GM23338 (cell line): ENCODE measurements at regions not wholly inside any gene's neighbourhood (a gene's known extent, or its start where the extent isn't known, plus 50 kb on each side); places are given as distances from the start of the nearest gene placed in this dataset.

ENCODE experiments used
- ATAC-seq: fragments of 200-7000 bp; cut with Tn5 transposase; 3 replicates; pipeline ENCODE4 v1.9.1; 2020
- DNase-seq: peaks from one replicate; pipeline ENCODE4 v3.0.0-alpha.2; 2015; ENCODE audit warnings: low spot score
- H2AFZ ChIP-seq: fragments of 200-600 bp; sonication (generic); 2 replicates; pipeline ENCODE4 v1.8.0; 2016; ENCODE audit warnings: antibody characterized with exemption, mild to moderate bottlenecking, moderate library complexity
- H3F3A ChIP-seq: fragments of 200-600 bp; sonication (generic); replicated peaks from 2 replicates; pipeline ENCODE4 v1.8.0; 2017; ENCODE audit warnings: antibody characterized with exemption, mixed run types, low read depth
- H3K27ac ChIP-seq: fragments of 200-600 bp; sonication (generic); 2 replicates; pipeline ENCODE4 v1.6.1; 2016; ENCODE audit warnings: low read depth
- H3K27me3 ChIP-seq: fragments of 200-600 bp; sonication (generic); 2 replicates; pipeline ENCODE4 v1.8.0; 2016; ENCODE audit warnings: mild to moderate bottlenecking, mixed run types, moderate library complexity; ENCODE audit not compliant: insufficient read depth
- H3K36me3 ChIP-seq: fragments of 200-600 bp; sonication (generic); 2 replicates; pipeline ENCODE4 v1.8.0; 2016; ENCODE audit warnings: mild to moderate bottlenecking; ENCODE audit not compliant: insufficient read depth
- H3K4me1 ChIP-seq: fragments of 200-600 bp; sonication (generic); 2 replicates; pipeline ENCODE4 v1.8.0; 2016; ENCODE audit warnings: mild to moderate bottlenecking, moderate library complexity; ENCODE audit not compliant: insufficient read depth
- H3K4me2 ChIP-seq: fragments of 200-600 bp; sonication (generic); 2 replicates; pipeline ENCODE4 v1.7.1; 2017; ENCODE audit warnings: mixed run types
- H3K4me3 ChIP-seq: fragments of 200-600 bp; sonication (generic); 2 replicates; pipeline ENCODE4 v1.6.1; 2016; ENCODE audit warnings: mixed run types
- H3K79me2 ChIP-seq: fragments of 200-600 bp; sonication (generic); replicated peaks from 2 replicates; pipeline ENCODE4 v1.8.0; 2017; ENCODE audit warnings: mild to moderate bottlenecking; ENCODE audit not compliant: insufficient read depth
- H3K9me2 ChIP-seq: fragments of 200-600 bp; sonication (generic); 2 replicates; pipeline ENCODE4 v1.8.0; 2017; ENCODE audit not compliant: insufficient read depth
- H4K20me1 ChIP-seq: fragments of 200-600 bp; sonication (generic); replicated peaks from 2 replicates; pipeline ENCODE4 v1.8.0; 2017; ENCODE audit warnings: mild to moderate bottlenecking; ENCODE audit not compliant: insufficient read depth
- H3K27ac Mint-ChIP-seq: 2 replicates; pipeline ENCODE4 v1.8.0; 2020; ENCODE audit warnings: inconsistent platforms, mild to moderate bottlenecking, moderate library complexity, mixed read lengths
- H3K27me3 Mint-ChIP-seq: 3 replicates; pipeline ENCODE4 v1.8.0; 2022; ENCODE audit warnings: low read depth, mild to moderate bottlenecking, moderate library complexity, mixed read lengths, inconsistent platforms; ENCODE audit not compliant: insufficient read depth, poor library complexity
- H3K36me3 Mint-ChIP-seq: 3 replicates; pipeline ENCODE4 v1.8.0; 2021; ENCODE audit warnings: low read depth, mild to moderate bottlenecking, inconsistent platforms, moderate library complexity, mixed read lengths
- H3K4me1 Mint-ChIP-seq: 3 replicates; pipeline ENCODE4 v1.8.0; 2020; ENCODE audit warnings: mild to moderate bottlenecking, inconsistent platforms, mixed read lengths
- H3K4me3 Mint-ChIP-seq: 3 replicates; pipeline ENCODE4 v1.8.0; 2021; ENCODE audit warnings: moderate library complexity, mild to moderate bottlenecking, inconsistent platforms, mixed read lengths
- H3K9me3 Mint-ChIP-seq: 3 replicates; pipeline ENCODE4 v1.8.0; 2020; ENCODE audit warnings: moderate library complexity, mild to moderate bottlenecking, inconsistent platforms, mixed read lengths
- CREB1 ChIP-seq: fragments of 250-450 bp; sonication (Bioruptor Pico); IDR thresholded peaks from 2 replicates; pipeline ENCODE4 v1.5.0; 2020; ENCODE audit warnings: low read depth, mild to moderate bottlenecking, moderate library complexity
- EZH2 ChIP-seq: fragments of 200-600 bp; sonication (generic); IDR thresholded peaks from one replicate; pipeline ENCODE4 v1.8.0; 2017; ENCODE audit warnings: antibody characterized with exemption, mild to moderate bottlenecking, low read depth; ENCODE audit not compliant: unreplicated experiment
- EZH2phosphoT487 ChIP-seq: fragments of 200-600 bp; sonication (generic); IDR thresholded peaks from one replicate; pipeline ENCODE4 v1.8.1; 2018; ENCODE audit warnings: antibody characterized with exemption; ENCODE audit not compliant: unreplicated experiment
- NANOG ChIP-seq: IDR thresholded peaks from 2 replicates; pipeline ENCODE4 v1.6.1; 2016; ENCODE audit warnings: antibody characterized with exemption, borderline replicate concordance
- STAT1 ChIP-seq: IDR thresholded peaks from one replicate; pipeline ENCODE4 v1.6.1; 2016; ENCODE audit warnings: antibody characterized with exemption; ENCODE audit not compliant: unreplicated experiment
- ZNF114 ChIP-seq: fragments of 250-450 bp; sonication (Bioruptor Pico); IDR thresholded peaks from 2 replicates; pipeline ENCODE4 v1.5.0; 2020; ENCODE audit warnings: mild to moderate bottlenecking, moderate library complexity
- TF ChIP-seq, protein P1 (sequence below): fragments of 250-450 bp; sonication (Bioruptor Pico); IDR thresholded peaks from 2 replicates; pipeline ENCODE4 v1.5.0; 2020; ENCODE audit warnings: mild to moderate bottlenecking, moderate library complexity

DNA sequence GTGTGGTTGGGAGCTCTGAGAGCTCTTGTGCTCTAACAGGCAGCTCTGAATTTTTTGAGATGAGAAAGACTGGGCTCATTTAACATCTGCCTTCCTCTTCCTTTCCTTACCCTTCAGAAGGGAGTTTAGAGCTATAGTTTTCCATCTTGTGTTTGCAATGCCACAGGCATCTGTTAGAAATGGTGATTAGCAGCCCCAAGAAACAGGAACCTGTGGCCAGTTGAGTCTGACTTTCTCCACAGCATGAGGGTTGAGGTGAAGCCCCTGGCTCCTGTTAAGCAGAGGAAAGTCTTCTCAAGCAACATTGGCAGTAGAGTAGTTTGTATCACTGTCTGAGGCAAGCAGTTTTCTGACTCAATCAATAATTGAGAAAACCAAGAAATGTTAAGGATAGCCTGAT lies 577.4 kb downstream of the ZEB2 start:
- Histone ChIP-seq H3K4me1 (peaks cover 29% of the 10 kb centered on the region), H3K36me3 (no peaks in the 10 kb centered on the region), H3K4me2 (no peak overlapping the region), H3K27me3 (peaks cover 27% of the 10 kb centered on the region), H4K20me1 (no peaks in the 10 kb centered on the region), H3K27ac (no peak overlapping the region), H3F3A (no peaks in the 10 kb centered on the region), H2AFZ (no peak overlapping the region), H3K9me2 (no peaks in the 10 kb centered on the region), H3K79me2 (no peaks in the 10 kb centered on the region), H3K4me3 (no peak overlapping the region)
- Mint-ChIP-seq H3K9me3 (no peaks in the 10 kb centered on the region), H3K36me3 (no peaks in the 10 kb centered on the region), H3K4me1 (peaks cover 37% of the 10 kb centered on the region), H3K27ac (no peak overlapping the region), H3K4me3 (no peak overlapping the region), H3K27me3 (peaks cover 12% of the 10 kb centered on the region)
- DNase-seq (peak; percentile 7), ATAC-seq (no peak)
- TF ChIP-seq EZH2phosphoT487 (no peak), STAT1 (no peak), CREB1 (CRISPR knock-in tag) (no peak), EZH2 (no peak)
- TF ChIP-seq, protein P1, sequence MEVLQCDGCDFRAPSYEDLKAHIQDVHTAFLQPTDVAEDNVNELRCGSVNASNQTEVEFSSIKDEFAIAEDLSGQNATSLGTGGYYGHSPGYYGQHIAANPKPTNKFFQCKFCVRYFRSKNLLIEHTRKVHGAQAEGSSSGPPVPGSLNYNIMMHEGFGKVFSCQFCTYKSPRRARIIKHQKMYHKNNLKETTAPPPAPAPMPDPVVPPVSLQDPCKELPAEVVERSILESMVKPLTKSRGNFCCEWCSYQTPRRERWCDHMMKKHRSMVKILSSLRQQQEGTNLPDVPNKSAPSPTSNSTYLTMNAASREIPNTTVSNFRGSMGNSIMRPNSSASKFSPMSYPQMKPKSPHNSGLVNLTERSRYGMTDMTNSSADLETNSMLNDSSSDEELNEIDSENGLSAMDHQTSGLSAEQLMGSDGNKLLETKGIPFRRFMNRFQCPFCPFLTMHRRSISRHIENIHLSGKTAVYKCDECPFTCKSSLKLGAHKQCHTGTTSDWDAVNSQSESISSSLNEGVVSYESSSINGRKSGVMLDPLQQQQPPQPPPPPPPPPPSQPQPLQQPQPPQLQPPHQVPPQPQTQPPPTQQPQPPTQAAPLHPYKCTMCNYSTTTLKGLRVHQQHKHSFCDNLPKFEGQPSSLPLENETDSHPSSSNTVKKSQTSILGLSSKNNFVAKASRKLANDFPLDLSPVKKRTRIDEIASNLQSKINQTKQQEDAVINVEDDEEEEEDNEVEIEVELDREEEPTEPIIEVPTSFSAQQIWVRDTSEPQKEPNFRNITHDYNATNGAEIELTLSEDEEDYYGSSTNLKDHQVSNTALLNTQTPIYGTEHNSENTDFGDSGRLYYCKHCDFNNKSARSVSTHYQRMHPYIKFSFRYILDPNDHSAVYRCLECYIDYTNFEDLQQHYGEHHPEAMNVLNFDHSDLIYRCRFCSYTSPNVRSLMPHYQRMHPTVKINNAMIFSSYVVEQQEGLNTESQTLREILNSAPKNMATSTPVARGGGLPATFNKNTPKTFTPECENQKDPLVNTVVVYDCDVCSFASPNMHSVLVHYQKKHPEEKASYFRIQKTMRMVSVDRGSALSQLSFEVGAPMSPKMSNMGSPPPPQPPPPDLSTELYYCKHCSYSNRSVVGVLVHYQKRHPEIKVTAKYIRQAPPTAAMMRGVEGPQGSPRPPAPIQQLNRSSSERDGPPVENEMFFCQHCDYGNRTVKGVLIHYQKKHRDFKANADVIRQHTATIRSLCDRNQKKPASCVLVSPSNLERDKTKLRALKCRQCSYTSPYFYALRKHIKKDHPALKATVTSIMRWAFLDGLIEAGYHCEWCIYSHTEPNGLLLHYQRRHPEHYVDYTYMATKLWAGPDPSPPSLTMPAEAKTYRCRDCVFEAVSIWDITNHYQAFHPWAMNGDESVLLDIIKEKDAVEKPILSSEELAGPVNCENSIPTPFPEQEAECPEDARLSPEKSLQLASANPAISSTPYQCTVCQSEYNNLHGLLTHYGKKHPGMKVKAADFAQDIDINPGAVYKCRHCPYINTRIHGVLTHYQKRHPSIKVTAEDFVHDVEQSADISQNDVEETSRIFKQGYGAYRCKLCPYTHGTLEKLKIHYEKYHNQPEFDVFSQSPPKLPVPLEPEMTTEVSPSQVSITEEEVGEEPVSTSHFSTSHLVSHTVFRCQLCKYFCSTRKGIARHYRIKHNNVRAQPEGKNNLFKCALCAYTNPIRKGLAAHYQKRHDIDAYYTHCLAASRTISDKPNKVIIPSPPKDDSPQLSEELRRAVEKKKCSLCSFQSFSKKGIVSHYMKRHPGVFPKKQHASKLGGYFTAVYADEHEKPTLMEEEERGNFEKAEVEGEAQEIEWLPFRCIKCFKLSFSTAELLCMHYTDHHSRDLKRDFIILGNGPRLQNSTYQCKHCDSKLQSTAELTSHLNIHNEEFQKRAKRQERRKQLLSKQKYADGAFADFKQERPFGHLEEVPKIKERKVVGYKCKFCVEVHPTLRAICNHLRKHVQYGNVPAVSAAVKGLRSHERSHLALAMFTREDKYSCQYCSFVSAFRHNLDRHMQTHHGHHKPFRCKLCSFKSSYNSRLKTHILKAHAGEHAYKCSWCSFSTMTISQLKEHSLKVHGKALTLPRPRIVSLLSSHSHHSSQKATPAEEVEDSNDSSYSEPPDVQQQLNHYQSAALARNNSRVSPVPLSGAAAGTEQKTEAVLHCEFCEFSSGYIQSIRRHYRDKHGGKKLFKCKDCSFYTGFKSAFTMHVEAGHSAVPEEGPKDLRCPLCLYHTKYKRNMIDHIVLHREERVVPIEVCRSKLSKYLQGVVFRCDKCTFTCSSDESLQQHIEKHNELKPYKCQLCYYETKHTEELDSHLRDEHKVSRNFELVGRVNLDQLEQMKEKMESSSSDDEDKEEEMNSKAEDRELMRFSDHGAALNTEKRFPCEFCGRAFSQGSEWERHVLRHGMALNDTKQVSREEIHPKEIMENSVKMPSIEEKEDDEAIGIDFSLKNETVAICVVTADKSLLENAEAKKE (CRISPR knock-in tag): no peak

DNA sequence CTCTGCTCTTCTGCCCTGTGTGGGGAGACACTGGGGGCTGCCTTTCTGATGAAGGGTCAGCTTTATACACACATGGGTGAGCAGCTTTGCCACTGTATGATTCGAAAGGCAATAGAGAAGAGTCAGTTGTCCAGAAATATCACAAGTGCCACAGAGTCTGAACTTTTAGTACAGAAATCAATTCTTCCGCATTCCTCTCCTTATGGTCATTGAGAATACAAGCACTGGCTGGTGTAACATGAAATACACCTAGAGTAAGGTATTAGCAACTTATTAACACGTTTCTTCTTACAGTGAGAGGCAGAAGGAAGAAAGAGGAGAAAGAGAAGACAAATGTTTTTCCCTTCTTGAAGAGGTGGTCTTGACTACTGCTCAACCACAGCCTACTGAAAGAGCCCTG lies 579.2 kb downstream of the ZEB2 start:
- Histone ChIP-seq H3F3A (no peaks in the 10 kb centered on the region), H4K20me1 (no peaks in the 10 kb centered on the region), H3K36me3 (no peaks in the 10 kb centered on the region), H3K4me2 (no peak overlapping the region), H3K27me3 (peaks cover 44% of the 10 kb centered on the region), H3K9me2 (no peaks in the 10 kb centered on the region), H3K4me1 (peaks cover 30% of the 10 kb centered on the region), H3K27ac (no peak overlapping the region), H2AFZ (no peak overlapping the region), H3K4me3 (no peak overlapping the region), H3K79me2 (no peaks in the 10 kb centered on the region)
- DNase-seq (no peak), ATAC-seq (no peak)
- H3K4me1 Mint-ChIP-seq: peaks cover 36% of the 10 kb centered on the region
- H3K27ac Mint-ChIP-seq: no peak overlapping the region
- H3K27me3 Mint-ChIP-seq: peaks cover 22% of the 10 kb centered on the region
- no peak overlapping the region for H3K4me3 Mint-ChIP-seq
- H3K9me3 Mint-ChIP-seq: no peaks in the 10 kb centered on the region
- H3K36me3 Mint-ChIP-seq: no peaks in the 10 kb centered on the region
- TF ChIP-seq ZNF114 (no peak), EZH2 (no peak), NANOG (no peak)
- TF ChIP-seq, protein P1 (CRISPR knock-in tag): no peak
